GM12865 (cell line): ENCODE measurements at regions not wholly inside any gene's neighbourhood (a gene's known extent, or its start where the extent isn't known, plus 50 kb on each side); places are given as distances from the start of the nearest gene placed in this dataset.
"Not testable (repeated sequence)": the region's sequence is repeated elsewhere in the genome, so short reads cannot be mapped to it uniquely, and the experiment has no call there.

Experiments
- DNase-seq: peaks from one replicate; pipeline ENCODE4 v3.0.0; 2010; ENCODE audit warnings: low read depth
- H3K4me3 ChIP-seq: 2 replicates; pipeline ENCODE4 v1.5.1; 2011; ENCODE audit warnings: mild to moderate bottlenecking, low read depth, low read length, control low read depth
- CTCF ChIP-seq: IDR thresholded peaks from 2 replicates; pipeline ENCODE4 v1.5.1; 2011; ENCODE audit warnings: low read length, control low read depth, low read depth, inconsistent platforms; ENCODE audit not compliant: insufficient read depth; ENCODE audit errors: missing control alignments

- not testable (repeated sequence) for H3K4me3 ChIP-seq, DNase-seq
Measured at GRCh38 chrX:71822314-71822713, 59.2 kb downstream of the CXorf49B start.

- no peak overlapping the region for H3K4me3 ChIP-seq
- no peak for DNase-seq
- TF ChIP-seq CTCF = no peak
Measured at GRCh38 chrX:71823391-71824057, 60.4 kb downstream of the CXorf49B start.

- DNase-seq = no peak
- no peak overlapping the region for H3K4me3 ChIP-seq
- TF ChIP-seq CTCF = no peak
Measured at GRCh38 chrX:71828086-71828485, 64.9 kb downstream of the CXorf49B start.

- not testable (repeated sequence) for H3K4me3 ChIP-seq, DNase-seq
Measured at GRCh38 chrX:71838092-71838491, 72.6 kb upstream of the NHSL2 start.

DNA sequence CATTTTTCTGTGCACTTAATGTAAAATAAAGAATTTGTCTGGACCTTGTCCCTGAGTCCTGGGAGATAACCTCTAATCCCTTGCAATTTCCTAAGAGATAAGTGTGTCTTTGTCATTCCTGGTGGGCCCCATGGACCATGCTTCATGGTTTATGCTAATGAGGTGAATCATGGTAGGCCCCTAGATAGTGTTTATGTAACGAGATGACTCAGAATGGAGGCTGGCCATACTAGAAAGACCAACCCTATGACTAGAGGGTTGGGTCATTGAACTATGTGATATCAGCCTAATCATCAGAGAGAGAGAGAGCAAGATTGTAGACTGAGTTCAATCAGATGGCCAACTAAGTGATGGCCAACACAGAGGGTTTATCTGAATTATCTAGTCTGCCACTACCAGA lies 64.2 kb upstream of the NHSL2 start:
- no peak for TF ChIP-seq CTCF
- H3K4me3 ChIP-seq = no peak overlapping the region
- no peak for DNase-seq

DNA sequence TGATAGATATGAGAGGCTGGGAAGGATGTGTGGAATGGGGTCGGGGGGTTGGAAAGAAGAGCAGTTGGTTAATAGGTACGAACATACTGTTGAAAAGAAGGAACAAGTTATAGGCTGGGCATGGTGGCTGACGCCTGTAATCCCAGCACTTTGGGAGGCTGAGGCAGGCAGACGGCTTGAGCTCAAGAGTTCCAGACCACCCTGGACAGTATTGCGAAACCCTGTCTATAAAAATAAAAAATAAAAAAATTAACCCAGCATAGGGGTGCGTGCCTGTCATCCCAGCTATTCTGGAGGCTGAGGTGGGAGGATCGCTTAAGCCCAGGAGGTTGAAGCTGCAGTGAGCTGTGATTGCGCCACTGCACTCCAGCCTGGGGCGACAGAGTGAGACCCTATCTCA lies 58.5 kb upstream of the NHSL2 start:
- TF ChIP-seq CTCF = no peak
- H3K4me3 ChIP-seq = no peak overlapping the region
- no peak for DNase-seq

DNA sequence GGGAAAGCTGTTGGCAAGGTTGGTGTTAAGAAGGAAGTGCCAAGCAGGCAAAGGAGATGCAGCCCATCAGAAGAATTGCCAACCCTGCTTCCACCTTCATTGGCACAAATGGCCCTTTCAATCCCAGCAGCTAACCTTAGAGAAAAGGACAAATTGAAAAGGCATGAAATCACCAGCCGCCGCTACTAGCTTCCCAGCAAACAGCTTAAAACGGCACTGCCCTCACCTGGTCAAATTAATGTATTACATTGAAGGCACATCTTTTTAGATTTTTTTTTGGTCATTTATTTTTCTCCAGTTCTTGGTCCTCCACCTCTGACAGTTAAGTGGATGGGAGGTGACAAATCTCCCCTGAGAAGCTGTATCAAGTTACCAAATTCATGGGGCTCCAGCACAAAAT lies 51.0 kb upstream of the NHSL2 start:
- TF ChIP-seq CTCF = peak; percentile 40
- no peak overlapping the region for H3K4me3 ChIP-seq
- peak; percentile 41 for DNase-seq
